ENCODE measurements at regions not wholly inside any gene's neighbourhood (a gene's known extent, or its start where the extent isn't known, plus 50 kb on each side); places are given as distances from the start of the nearest gene placed in this dataset.
A peak's percentile ranks its signal among the peaks of the same experiment; 100 is the strongest.

- Mint-ChIP-seq H3K27ac (ENCODE audit: low read depth, unreplicated experiment) (no peak overlapping the region), H3K4me3 (ENCODE audit: unreplicated experiment) (no peak overlapping the region), H3K4me1 (ENCODE audit: insufficient read depth, unreplicated experiment) (no peaks in the 10 kb centered on the region), H3K9me3 (ENCODE audit: unreplicated experiment) (peaks cover 4% of the 10 kb centered on the region), H3K27me3 (ENCODE audit: insufficient read depth, unreplicated experiment) (no peaks in the 10 kb centered on the region), H3K36me3 (ENCODE audit: insufficient read depth, unreplicated experiment) (no peaks in the 10 kb centered on the region)
- BruUV-seq (replicated peaks), result no TSS peak
- DNase-seq (ENCODE audit: unreplicated experiment), result no peak
- intact Hi-C loops (cut with micrococcal nuclease), result no loop called here
- TF ChIP-seq, protein P1, sequence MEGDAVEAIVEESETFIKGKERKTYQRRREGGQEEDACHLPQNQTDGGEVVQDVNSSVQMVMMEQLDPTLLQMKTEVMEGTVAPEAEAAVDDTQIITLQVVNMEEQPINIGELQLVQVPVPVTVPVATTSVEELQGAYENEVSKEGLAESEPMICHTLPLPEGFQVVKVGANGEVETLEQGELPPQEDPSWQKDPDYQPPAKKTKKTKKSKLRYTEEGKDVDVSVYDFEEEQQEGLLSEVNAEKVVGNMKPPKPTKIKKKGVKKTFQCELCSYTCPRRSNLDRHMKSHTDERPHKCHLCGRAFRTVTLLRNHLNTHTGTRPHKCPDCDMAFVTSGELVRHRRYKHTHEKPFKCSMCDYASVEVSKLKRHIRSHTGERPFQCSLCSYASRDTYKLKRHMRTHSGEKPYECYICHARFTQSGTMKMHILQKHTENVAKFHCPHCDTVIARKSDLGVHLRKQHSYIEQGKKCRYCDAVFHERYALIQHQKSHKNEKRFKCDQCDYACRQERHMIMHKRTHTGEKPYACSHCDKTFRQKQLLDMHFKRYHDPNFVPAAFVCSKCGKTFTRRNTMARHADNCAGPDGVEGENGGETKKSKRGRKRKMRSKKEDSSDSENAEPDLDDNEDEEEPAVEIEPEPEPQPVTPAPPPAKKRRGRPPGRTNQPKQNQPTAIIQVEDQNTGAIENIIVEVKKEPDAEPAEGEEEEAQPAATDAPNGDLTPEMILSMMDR (IDR thresholded peaks at IDR 0.05; ENCODE audit: unreplicated experiment), result no peak
- CTCF ChIA-PET, result interaction anchor here (0.6 kb wide), 1 partner anchor 437 kb away, joined by 3 read pairs; no protein-coding TSS in a partner anchor
- POLR2A ChIA-PET, result no interaction called here
Measured at GRCh38 chr9:81171689-81172088, 517.7 kb downstream of the TLE1 start.

GRCh38 chr9:81162361-81162760 is 527.0 kb downstream of the TLE1 start:
- no peak overlapping the region for H3K4me3 Mint-ChIP-seq (ENCODE audit: unreplicated experiment)
- POLR2A ChIA-PET, result no interaction called here
- DNase-seq (ENCODE audit: unreplicated experiment), result peak; percentile 26
- intact Hi-C loops (cut with micrococcal nuclease), result no loop called here
- H3K27ac Mint-ChIP-seq (ENCODE audit: low read depth, unreplicated experiment), result no peak overlapping the region
- H3K27me3 Mint-ChIP-seq (ENCODE audit: insufficient read depth, unreplicated experiment), result no peaks in the 10 kb centered on the region
- H3K9me3 Mint-ChIP-seq (ENCODE audit: unreplicated experiment), result peaks cover 24% of the 10 kb centered on the region
- TF ChIP-seq, protein P1 (IDR thresholded peaks at IDR 0.05; ENCODE audit: unreplicated experiment), result no peak
- no peaks in the 10 kb centered on the region for H3K4me1 Mint-ChIP-seq (ENCODE audit: insufficient read depth, unreplicated experiment)
- H3K36me3 Mint-ChIP-seq (ENCODE audit: insufficient read depth, unreplicated experiment), result no peaks in the 10 kb centered on the region
- CTCF ChIA-PET, result interaction anchor here (0.6 kb wide), 2 partner anchors 157 to 1638 kb away, joined by 3 read pairs; no protein-coding TSS in a partner anchor
- BruUV-seq (replicated peaks), result no TSS peak

- TF ChIP-seq, protein P1 (IDR thresholded peaks at IDR 0.05; ENCODE audit: unreplicated experiment), result no peak
- no peak for DNase-seq (ENCODE audit: unreplicated experiment)
- no peaks in the 10 kb centered on the region for H3K36me3 Mint-ChIP-seq (ENCODE audit: insufficient read depth, unreplicated experiment)
- ChIA-PET CTCF (no interaction called here), POLR2A (interaction anchor here (1.1 kb wide), 1 partner anchor 11 kb away, joined by 3 read pairs; no protein-coding TSS in a partner anchor)
- no peaks in the 10 kb centered on the region for H3K4me1 Mint-ChIP-seq (ENCODE audit: insufficient read depth, unreplicated experiment)
- intact Hi-C loops (cut with micrococcal nuclease), result no loop called here
- no peaks in the 10 kb centered on the region for H3K27me3 Mint-ChIP-seq (ENCODE audit: insufficient read depth, unreplicated experiment)
- no peak overlapping the region for H3K4me3 Mint-ChIP-seq (ENCODE audit: unreplicated experiment)
- H3K27ac Mint-ChIP-seq (ENCODE audit: low read depth, unreplicated experiment), result no peak overlapping the region
- no TSS peak for BruUV-seq (replicated peaks)
- no peaks in the 10 kb centered on the region for H3K9me3 Mint-ChIP-seq (ENCODE audit: unreplicated experiment)
Measured at GRCh38 chr9:81156381-81156780, 533.0 kb downstream of the TLE1 start.

DNA sequence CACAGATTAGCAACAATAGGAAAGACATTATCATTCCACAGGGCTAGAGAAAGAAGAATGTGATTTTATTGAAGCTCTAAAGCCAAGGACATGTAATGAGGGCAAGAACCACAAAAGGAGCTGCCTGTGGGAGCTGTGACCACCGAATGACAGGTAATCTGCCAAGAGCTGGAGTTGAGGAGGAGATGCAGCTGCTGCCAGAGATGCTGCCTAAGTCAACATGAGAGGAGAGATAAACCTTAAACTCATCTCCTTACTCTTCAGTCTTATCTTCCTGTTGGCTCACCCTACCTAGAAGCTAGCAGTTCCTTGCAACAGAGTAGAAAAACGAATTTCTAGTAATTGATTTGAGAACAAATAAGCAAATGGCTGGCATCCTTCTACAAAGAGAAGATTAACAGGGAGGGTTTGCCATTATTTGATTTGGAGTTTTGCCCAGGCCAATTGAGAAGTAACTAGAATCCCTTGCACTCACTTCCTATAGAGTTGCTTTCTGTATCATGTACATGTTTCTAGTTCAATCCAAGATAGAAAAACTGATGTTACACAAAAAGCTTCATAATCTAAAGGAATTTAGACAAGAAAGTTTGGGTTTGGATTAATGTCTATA is 539.2 kb downstream of the TLE1 start:
- intact Hi-C loops (cut with micrococcal nuclease), result no loop called here
- TF ChIP-seq, protein P1 (IDR thresholded peaks at IDR 0.05; ENCODE audit: unreplicated experiment), result no peak
- no peak for DNase-seq (ENCODE audit: unreplicated experiment)
- no TSS peak for BruUV-seq (replicated peaks)
- Mint-ChIP-seq H3K27ac (ENCODE audit: low read depth, unreplicated experiment) (no peak overlapping the region), H3K4me1 (ENCODE audit: insufficient read depth, unreplicated experiment) (peaks cover 9% of the 10 kb centered on the region), H3K27me3 (ENCODE audit: insufficient read depth, unreplicated experiment) (no peaks in the 10 kb centered on the region), H3K9me3 (ENCODE audit: unreplicated experiment) (no peaks in the 10 kb centered on the region), H3K4me3 (ENCODE audit: unreplicated experiment) (no peak overlapping the region), H3K36me3 (ENCODE audit: insufficient read depth, unreplicated experiment) (no peaks in the 10 kb centered on the region)
- ChIA-PET POLR2A (interaction anchor here (0.7 kb wide), 1 partner anchor 97 kb away, joined by 3 read pairs; no protein-coding TSS in a partner anchor), CTCF (interaction anchor here (0.6 kb wide), 1 partner anchor 365 kb away, joined by 3 read pairs; no protein-coding TSS in a partner anchor)

All from MCF 10A (cell line).